A549 (cell line): ENCODE measurements at regions not wholly inside any gene's neighbourhood (a gene's known extent, or its start where the extent isn't known, plus 50 kb on each side); places are given as distances from the start of the nearest gene placed in this dataset.

Experiments used
- CEBPB ChIP-seq, 2 experiments: fragments of >200 bp in 1 of 2; sonication (Bioruptor Twin) in 1 of 2; formaldehyde crosslinking in 1 of 2; IDR thresholded peaks; 2 replicates each; pipeline ENCODE4 v1.6.1; 2012 to 2016
- CHD4 ChIP-seq: fragments of 200-600 bp; sonication (generic); IDR thresholded peaks from 2 replicates; pipeline ENCODE4 v1.6.1; 2016; ENCODE audit warnings: antibody characterized with exemption, mild to moderate bottlenecking, borderline replicate concordance
- JUNB ChIP-seq: fragments of >200 bp; sonication (Bioruptor Twin); formaldehyde crosslinking; IDR thresholded peaks from 2 replicates; pipeline ENCODE4 v1.6.1; 2016
- NFE2L2 ChIP-seq: fragments of 150-350 bp; conservative IDR thresholded peaks from 2 replicates; pipeline ENCODE4 v1.6.1; 2014; ENCODE audit warnings: low read length
- POLR2A ChIP-seq: IDR thresholded peaks from 2 replicates; pipeline ENCODE4 v1.6.1; 2012; ENCODE audit warnings: mild to moderate bottlenecking, low read length
- TFCP2L1 ChIP-seq: fragments of 250-450 bp; sonication (Bioruptor Pico); IDR thresholded peaks from 2 replicates; pipeline ENCODE4 v1.5.0; 2021; ENCODE audit warnings: mild to moderate bottlenecking
- TF ChIP-seq, protein P1 (sequence below): IDR thresholded peaks from 2 replicates; pipeline ENCODE4 v1.6.1; 2012
- TF ChIP-seq, protein P2 (sequence below): fragments of >200 bp; sonication (Bioruptor Twin); formaldehyde crosslinking; IDR thresholded peaks from 3 replicates; pipeline ENCODE4 v1.5.1; 2016

- TF ChIP-seq TFCP2L1 (CRISPR knock-in tag): no peak
- TF ChIP-seq CEBPB (IDR thresholded peaks at IDR 0.05): no peak
- TF ChIP-seq, protein P1, sequence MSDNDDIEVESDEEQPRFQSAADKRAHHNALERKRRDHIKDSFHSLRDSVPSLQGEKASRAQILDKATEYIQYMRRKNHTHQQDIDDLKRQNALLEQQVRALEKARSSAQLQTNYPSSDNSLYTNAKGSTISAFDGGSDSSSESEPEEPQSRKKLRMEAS: no peak
- TF ChIP-seq, protein P2, sequence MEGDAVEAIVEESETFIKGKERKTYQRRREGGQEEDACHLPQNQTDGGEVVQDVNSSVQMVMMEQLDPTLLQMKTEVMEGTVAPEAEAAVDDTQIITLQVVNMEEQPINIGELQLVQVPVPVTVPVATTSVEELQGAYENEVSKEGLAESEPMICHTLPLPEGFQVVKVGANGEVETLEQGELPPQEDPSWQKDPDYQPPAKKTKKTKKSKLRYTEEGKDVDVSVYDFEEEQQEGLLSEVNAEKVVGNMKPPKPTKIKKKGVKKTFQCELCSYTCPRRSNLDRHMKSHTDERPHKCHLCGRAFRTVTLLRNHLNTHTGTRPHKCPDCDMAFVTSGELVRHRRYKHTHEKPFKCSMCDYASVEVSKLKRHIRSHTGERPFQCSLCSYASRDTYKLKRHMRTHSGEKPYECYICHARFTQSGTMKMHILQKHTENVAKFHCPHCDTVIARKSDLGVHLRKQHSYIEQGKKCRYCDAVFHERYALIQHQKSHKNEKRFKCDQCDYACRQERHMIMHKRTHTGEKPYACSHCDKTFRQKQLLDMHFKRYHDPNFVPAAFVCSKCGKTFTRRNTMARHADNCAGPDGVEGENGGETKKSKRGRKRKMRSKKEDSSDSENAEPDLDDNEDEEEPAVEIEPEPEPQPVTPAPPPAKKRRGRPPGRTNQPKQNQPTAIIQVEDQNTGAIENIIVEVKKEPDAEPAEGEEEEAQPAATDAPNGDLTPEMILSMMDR: no peak
- no peak for TF ChIP-seq POLR2A
- TF ChIP-seq NFE2L2: no peak
- TF ChIP-seq CHD4: no peak
- TF ChIP-seq JUNB: no peak
Observed at GRCh38 chr1:181172082-181172481, 83.6 kb downstream of the IER5 start.
